ENCODE measurements at regions not wholly inside any gene's neighbourhood (a gene's known extent, or its start where the extent isn't known, plus 50 kb on each side); places are given as distances from the start of the nearest gene placed in this dataset.

- no peak for DNase-seq (ENCODE audit: extremely low read depth, low read depth)
- no peak overlapping the region for H3K4me3 ChIP-seq (replicated peaks; ENCODE audit: low read depth, low read length)
- no peak for TF ChIP-seq CTCF (IDR thresholded peaks at IDR 0.05; ENCODE audit: low read depth, low read length, missing control alignments)
These were observed 87.8 kb downstream of the VCX2 start for GRCh38 chrX:8083286-8083685.

DNA sequence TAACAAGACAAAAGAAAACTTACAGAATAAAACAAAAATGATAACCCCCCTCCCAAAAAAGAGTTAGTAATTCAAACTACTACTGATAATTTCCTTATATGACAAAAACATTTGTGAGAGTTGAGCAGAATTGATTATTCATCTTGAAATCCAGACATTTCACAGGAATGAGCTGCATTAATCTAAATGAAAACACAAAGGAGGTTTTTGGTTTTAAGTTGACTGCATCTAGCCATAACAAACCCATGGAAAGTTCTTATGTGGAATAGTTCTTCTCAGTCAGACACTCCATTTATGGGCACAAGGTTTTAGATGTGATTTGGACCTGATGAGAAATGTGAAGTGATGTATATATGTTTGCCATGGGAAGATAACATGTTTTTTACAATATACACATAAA, 95.4 kb downstream of the VCX2 start:
- no peak for TF ChIP-seq CTCF (IDR thresholded peaks at IDR 0.05; ENCODE audit: low read depth, low read length, missing control alignments)
- no peak for DNase-seq (ENCODE audit: extremely low read depth, low read depth)
- H3K4me3 ChIP-seq (replicated peaks; ENCODE audit: low read depth, low read length), result no peak overlapping the region

DNA sequence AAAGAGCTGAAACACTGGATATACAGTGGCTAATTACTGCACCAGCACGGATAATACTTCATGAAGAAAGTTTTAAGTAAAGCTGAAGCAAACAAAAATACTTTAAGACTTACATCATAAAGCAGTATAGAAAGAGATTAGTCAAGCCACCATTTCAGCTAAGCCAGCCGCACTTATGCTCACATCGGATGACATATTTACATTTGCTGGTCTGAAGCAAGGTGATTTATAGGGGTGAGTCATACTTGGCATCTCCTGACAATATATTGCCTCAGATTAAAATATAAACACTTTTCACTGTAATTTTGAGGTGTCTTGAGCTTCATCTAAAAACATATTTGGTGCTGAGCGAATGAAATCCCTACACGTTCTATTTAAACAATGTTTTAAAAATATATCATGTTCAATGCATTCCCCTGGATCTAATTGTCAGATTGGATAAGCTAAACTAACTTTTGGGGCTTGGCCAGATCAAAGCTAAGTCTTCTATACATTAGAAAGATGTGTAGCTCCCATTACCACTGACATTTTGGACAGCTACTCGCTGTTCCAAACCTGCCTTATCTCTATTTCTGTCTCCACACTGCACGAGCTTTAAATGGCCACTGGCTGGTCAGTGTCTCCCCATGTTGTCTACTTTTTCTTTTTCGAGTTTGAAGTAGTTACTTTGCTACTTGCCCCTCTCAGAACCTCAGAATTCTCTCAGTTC, 103.2 kb downstream of the VCX2 start:
- no peak for TF ChIP-seq CTCF (IDR thresholded peaks at IDR 0.05; ENCODE audit: low read depth, low read length, missing control alignments)
- no peak overlapping the region for H3K4me3 ChIP-seq (replicated peaks; ENCODE audit: low read depth, low read length)
- DNase-seq (ENCODE audit: extremely low read depth, low read depth), result no peak

GRCh38 chrX:8052909-8053308, 118.2 kb downstream of the VCX2 start:
- no peak for TF ChIP-seq CTCF (IDR thresholded peaks at IDR 0.05; ENCODE audit: low read depth, low read length, missing control alignments)
- no peak overlapping the region for H3K4me3 ChIP-seq (replicated peaks; ENCODE audit: low read depth, low read length)
- DNase-seq (ENCODE audit: extremely low read depth, low read depth), result no peak

GRCh38 chrX:8049827-8050226, 121.2 kb downstream of the VCX2 start:
- H3K4me3 ChIP-seq (replicated peaks; ENCODE audit: low read depth, low read length), result no peak overlapping the region
- TF ChIP-seq CTCF (IDR thresholded peaks at IDR 0.05; ENCODE audit: low read depth, low read length, missing control alignments), result no peak
- DNase-seq (ENCODE audit: extremely low read depth, low read depth), result no peak

GRCh38 chrX:8048466-8048865, 121.3 kb upstream of the PNPLA4 start:
- DNase-seq (ENCODE audit: extremely low read depth, low read depth), result no peak
- no peak overlapping the region for H3K4me3 ChIP-seq (replicated peaks; ENCODE audit: low read depth, low read length)
- TF ChIP-seq CTCF (IDR thresholded peaks at IDR 0.05; ENCODE audit: low read depth, low read length, missing control alignments), result no peak

- H3K4me3 ChIP-seq (replicated peaks; ENCODE audit: low read depth, low read length), result no peak overlapping the region
- no peak for DNase-seq (ENCODE audit: extremely low read depth, low read depth)
- no peak for TF ChIP-seq CTCF (IDR thresholded peaks at IDR 0.05; ENCODE audit: low read depth, low read length, missing control alignments)
These were observed 117.7 kb upstream of the PNPLA4 start for GRCh38 chrX:8044947-8045346.

All from HFF-Myc (cell line).